NCI-H2081 (cell line): ENCODE measurements at regions not wholly inside any gene's neighbourhood (a gene's known extent, or its start where the extent isn't known, plus 50 kb on each side); places are given as distances from the start of the nearest gene placed in this dataset.

ENCODE experiments used
- DNase-seq, 2 experiments: peaks; one replicate each; lab custom pipeline; 2025; lab: John Stamatoyannopoulos, UW

DNA sequence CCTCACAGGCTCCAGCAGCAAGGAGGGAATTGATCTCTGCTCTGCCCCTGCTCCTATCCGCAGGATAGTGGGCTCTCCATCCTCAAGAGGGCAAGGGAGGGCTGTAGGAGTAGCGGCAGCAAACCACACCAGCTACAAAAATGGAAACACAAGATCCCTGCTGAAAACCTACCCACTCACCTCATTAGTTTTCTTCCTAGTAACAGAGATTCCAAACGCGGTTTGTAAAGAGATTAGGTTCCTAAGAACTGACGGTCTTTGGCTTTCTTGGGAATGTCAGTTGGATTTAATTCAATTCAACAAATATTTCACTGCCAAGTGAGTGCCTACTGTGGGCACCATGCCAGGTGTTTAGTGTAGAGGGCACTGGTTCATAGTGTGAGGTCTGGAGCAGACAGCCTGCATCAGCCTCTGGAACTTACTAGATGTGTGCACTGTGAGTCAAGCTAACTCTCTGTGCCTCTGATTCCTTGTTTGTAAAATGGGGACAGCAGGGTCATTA lies 84.7 kb downstream of the MRPL46 start:
- DNase-seq, result no peak

DNA sequence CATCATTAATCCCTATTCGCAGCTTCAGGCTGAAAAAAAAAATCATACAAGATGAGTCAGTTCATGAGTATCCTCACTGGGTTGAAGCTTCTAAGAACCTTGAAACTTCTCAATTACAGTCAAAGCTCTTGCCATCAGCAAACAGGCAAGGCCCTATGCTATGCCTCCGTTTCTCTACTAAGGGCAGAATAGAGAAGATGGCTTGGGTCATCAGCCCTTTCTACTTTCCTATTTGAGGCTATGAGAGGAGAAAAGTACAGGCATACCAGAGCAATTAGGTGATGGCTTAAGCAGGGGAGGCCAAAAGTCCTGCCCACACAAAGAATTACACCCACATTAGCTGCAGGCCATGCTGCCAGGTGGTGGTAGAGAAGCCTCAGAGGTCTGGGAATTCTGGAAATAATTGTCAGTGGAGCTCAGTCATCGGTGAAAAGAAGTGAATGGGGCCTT lies 89.0 kb downstream of the MRPL46 start:
- no peak for DNase-seq

DNA sequence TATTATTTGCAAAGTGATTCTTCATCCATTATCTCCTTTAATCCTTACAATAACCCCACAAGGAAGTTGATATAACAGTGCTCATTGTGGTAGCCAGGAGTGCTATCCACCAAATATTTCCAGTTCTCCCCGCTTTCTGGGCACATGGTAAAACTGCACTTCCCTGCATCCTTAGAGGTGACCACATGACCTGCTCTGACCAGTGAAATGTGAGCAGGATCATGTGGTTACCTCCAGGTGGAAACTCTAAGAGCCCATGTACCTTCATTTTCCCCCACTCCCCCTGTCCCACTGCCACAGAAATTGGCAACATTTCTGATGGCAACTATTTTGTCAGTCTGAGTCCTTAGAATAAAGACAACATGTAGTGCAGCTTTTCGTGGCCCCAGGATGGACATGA lies 89.7 kb downstream of the MRPL46 start:
- no peak for DNase-seq

DNA sequence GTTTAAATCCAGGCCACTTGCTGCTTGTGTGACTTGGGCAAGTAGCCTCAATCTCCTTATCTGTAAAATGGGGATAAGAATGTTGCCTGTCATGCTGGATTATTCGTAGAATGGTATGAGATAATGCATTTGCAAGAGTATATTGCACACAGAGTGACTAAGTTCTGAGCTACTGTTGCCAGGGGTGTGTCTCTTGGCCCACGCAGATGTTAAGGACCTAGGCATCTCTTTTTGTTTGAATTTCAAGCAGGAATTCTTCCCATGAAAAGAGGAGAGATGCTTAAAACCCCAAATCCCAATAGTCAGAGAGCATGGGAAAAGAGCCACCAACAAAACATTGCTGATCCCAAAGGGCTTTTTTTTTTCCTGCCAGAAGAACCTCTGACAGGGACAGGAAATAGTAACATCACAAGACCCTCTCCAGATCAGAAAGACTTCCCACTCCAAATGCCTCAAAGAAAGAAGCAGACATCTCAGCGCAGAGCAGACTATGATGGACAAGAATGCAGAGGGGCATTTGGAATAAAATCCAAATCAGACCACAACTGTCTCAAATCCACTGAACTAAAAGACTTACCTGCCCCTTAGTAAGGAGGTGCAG lies 90.5 kb downstream of the MRPL46 start:
- DNase-seq, result no peak

DNA sequence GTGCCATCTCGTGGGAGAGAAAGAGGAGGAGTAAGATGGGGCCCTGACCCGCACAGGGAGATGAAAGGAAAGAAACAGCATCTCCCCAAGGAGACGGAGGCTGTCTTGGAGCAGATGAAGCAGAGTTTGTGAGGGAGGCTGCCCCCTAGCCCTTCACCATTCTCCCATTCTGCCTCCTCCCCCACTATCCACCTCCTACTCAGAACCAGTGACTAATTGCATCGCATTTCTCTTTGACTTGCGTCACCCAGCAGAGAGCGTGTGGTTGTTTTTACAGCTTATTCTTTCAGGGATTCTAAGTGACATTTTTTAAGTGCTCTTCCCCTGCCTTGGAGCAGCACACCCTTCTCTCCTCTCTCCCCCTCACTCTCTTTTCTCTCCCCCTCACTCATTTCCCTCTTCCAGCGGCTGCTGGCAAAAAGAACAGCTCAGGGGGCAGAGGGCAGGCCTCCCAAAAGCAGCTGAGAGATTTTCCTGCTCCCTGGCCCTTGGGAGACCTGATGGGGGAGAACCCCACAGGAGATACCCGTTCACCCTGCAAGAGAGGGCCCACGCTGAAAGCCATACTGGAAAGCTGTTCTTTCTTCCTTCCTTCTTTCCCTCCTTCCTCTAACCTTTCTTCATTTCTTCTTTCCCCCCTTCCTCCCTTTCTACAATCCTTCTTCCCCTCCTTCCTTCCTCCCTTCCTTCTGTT lies 91.8 kb downstream of the MRPL46 start:
- DNase-seq, result no peak

DNA sequence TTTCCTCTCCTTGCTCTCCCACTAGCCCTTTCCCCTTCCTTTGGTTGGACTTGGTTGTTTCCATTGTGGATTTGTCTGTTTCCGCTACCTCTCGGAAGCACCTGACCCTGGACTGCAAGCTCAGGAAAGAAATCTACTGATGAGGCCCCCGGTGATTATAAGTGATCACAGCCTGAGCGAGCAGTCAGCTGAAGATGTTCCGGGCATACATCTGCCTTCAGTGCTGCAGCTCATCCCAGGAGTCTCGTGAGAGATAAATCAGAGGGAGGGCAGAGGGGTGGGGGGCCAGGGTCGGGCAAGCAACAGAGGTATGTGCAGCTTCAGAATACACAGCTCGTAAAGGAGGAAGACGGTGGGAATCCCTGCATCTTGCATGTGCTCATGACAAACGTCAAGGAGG lies 102.1 kb downstream of the MRPL46 start:
- DNase-seq, result no peak

DNA sequence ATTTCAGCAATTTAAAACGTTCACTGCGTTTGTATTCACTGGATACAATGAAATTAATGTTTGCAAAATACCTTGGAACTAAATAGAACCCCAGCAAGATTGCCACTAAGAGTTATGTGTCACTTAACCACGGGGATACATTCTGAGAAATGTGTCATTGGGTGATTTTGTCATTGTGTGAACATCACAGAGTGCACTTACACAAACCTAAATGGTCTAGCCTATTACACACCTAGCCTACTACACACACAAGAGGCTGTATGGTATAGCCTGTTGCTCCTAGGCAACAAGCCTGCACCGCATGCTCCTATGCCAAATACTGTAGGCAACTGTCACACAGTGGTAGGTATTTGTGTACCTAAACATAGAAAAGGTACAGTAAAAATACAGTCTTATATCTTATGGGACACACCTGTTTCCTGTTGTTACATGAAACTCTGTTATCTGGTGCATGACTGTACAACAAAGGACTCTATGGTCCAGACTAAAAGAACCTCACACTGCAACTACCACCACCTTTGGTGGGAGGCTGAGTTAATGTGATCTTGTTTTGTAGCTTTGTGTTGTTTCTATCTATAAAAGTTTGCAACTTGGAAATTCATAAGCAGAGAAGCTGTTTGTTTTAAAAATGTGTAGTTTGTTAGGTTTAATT lies 92.2 kb upstream of the NTRK3 start:
- DNase-seq, result no peak

DNA sequence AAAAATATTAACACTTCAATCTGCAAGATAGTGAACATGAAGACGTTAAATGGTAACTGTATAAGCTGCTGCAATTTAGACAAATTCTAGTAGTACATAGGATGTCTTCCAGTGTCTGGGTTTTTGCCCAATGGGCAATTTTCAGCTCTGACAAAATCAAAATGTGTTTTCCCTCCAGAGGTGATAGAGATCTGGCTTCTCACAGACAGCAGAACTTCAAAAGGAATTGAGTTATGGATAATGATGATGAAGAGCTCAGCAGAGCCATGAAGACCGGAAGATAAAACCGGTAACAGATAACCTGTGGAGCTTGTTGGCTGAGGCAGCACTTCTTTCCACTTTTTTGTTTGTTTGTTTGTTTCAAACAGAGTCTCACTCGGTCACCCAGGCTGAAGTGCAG lies 89.4 kb upstream of the NTRK3 start:
- DNase-seq, result no peak

DNA sequence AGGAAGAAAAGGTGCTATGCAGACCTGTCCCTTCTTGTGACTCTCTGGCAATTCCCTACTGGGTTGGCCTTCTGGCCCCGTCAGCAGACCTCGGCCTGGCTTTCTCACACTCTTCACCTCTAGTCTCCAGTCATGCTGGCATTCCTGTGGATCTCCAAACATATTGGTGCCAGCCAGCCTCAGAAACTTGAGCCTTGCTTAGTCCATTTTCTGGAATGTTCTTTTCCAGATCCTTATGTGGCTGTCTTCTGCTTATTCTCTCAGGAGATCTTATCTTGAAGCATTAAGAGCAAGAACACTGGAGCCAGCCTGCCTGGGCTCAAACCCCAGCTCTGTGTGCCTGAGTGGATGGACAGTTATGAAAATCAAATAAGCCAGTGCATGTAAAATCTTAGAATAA lies 88.2 kb upstream of the NTRK3 start:
- no peak for DNase-seq

DNA sequence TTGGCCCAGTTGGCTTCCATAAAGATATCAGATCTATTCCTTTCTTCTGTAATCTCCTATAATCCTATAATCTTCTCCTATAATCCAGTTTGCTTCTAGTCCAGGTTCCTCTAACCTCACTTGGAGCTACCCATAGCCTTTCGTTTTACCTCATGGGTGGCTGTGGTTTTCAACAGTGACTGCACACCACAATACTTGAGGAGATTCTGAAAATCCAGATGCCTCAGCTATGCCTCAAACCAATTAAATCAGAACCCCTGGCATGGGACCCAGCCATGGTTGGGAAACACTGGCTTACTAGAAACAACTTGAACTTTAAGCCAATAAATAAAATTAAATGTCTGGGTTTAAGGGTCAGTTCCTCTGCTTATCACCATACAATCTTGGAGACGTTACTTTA lies 86.1 kb upstream of the NTRK3 start:
- no peak for DNase-seq

DNA sequence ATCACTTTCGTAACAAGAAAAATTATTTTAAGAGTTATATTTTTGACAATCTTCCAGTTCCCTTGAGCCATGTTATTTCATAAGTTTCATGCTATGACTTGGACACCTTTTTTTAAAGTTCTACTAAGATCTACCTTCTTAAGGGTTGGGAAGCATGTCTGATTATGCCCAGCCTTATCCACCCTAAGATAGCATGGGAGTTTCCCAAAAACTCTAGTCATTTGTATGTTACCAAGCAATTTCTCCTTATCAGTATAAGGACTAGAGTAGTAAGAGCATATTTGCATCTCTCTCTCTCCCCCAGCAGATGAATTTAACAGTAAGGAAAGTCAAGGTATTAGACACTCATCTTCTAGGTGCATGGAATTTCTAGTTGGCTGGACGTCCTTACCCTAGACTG lies 85.1 kb upstream of the NTRK3 start:
- no peak for DNase-seq

DNA sequence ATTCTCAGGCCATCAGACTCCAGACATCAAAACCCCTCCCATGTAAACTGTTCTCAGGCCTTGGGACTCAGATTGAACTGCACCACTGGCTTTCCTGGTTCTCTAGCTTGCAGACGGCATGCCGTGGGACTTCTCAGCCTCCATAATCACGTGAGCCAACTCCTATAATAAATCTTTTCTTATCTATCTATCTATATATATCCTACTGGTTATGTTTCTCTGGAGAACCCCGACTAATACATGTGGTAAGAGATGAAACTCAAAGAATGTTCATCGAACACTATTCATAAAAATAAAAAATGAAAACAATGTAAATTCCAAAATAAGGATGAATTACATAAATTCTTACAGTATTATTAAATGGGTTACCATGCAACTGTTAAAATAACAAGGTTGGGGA lies 84.5 kb upstream of the NTRK3 start:
- no peak for DNase-seq

DNA sequence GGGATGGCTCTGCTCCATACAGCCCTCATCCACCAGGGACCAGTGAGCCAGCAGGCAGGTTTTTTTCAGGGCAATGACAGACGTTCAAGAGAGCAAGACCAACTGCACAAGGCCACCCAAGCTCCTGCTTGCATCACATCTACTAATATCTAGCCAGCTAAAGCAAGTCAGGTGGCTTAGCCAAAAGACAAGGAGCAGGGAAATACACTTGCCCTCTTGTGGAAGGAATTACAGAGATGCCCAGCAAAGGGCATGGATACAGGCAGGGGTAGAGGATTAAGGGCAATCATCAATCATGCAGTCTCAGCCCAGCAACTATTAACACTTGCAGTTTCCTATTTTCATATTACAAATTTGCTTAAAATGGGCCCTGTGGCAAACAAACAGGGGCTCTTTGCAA lies 81.5 kb upstream of the NTRK3 start:
- DNase-seq, result no peak

DNA sequence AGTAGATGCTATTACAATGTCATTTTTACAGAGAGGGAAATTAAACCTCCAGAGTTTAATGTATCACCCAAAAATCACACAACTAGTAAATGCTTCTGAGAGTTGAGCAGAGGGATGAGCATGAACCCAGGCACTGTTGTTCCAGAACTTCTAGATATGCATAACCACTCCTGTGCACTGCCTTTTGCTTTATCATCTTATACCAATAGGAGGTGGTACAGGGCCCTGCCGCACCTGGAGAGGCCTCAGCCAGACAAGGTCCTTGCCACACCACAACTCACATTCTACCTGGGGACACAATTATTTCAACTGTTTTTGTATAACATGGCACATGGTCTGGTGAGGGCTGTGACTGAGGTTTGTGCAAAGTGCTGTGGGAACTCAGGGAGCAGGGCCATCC lies 78.5 kb upstream of the NTRK3 start:
- no peak for DNase-seq

DNA sequence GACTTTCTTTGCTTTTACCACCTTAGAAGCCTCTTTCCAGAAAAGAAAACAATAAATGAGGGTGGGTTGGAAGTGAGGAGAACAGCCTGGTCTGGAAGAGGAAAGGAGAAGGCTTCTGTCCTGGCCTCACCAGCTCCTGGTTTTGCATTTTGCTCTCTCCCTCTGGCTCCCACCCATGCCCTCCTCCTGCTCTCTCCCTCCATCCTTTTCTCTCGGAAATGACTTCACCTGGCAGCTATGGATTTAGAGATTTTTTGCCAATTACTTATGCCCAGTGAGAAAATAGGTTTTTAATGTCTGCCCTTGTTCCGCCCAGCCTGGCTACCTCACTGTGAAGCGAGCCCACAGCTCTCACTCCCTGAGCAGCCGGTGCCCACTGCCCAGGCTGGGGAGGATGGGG lies 77.9 kb upstream of the NTRK3 start:
- no peak for DNase-seq

DNA sequence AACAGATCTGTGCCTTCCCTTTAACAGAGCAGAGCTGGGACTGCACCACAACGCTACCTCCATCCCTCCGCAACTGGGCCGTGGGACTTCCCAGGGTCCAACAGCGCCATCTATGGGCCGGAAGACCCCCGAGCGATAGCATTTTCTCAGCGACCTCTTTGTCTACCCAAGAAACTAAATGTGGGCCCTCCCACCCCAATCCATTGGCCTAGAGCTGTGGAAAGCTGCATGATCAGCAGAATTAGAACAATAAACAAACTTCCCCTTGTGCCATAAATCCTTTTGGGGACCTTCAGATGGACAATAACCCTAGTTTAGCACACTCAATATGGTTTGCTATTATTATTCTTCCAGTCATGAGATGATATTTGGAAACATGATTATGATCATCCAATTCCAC lies 74.8 kb upstream of the NTRK3 start:
- peak; percentile 8 to 20 for DNase-seq

DNA sequence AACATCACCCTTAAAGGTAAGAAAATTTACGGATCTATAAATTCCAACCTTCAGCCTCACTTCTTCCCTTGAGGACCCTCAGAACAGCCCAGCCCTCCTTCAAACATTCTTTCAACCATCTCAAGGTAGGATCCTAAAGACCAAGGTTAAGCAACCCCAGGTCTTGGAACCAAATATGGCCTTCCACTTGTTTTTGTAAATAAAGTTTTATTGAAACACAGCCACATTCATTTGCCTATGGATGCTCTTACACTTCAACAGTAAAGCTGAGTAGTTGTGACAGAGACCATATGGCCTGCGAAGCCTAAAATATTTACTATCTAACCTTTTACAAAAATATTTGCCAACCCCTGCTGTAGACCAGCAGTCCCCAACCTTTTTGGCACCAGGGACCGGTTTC lies 70.4 kb upstream of the NTRK3 start:
- no peak for DNase-seq

DNA sequence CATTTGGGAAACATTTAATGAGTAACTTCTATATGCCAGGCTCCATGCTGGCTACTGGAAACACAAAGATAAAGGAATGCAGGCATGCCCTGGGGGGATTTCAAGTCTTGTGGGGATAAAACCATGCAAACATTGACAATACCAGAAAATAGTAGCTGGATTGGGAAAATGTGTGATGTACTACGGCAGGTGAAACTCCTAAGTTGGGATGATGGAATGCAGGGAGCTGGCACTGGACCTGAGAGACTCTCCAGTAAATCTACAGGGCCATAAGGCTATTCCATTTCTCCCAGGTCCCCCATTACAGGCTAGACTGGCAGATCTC lies 68.2 kb upstream of the NTRK3 start:
- no peak for DNase-seq

DNA sequence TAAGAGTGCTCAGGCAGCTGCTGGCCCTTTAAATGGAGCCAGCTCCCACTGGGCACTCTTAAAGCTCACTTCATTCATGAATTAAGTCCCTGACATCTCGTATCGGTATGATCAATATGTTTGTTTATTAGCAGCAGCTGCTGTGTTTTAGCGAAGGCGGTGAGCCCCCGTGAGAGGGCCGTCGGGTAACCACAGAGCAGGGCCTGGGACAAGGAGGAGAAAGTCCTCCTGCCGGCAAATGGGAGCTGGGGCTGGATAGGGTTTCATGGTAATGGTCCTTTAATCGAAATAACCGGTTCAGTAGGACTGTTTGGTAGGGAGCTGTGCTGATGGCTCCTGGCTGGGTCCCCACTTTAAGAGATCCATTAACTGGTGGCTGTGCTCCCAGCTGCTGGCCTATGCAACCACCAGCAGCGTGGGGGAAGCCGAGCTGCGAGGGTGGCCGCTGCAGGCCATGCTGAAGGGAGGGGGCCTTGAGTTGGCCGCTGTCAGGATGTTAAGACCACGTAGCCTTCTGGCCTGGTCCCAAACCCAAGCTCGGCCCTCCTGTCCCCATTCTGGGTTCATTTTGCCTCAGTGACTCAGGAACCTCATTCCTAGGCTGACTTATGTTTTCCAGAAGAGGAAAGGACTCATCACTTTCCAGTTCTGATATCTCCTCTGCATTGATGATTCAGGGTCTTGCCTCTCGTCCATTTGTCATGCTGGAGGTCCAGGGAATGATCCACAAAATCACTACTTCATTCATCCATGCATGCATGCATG lies 67.6 kb upstream of the NTRK3 start:
- no peak for DNase-seq

DNA sequence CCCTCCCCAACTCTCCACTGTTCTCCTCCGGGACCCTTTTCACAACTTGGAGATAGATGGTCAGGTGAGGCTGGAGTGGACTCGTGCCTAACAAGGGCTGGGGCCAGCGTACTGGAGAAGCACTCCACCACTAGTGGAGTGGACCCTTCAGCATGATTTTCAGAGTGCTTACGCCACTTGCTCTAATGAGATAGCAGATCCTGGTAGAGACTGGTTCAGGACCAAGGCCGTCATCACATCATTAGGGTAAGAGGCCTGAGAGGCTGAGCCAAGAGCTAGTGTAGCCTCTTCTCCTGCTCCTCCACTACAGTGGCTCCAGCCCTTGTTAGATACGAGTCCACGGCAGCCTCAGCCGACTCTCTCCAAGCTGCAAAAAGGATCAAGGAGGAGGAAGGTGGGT lies 66.9 kb upstream of the NTRK3 start:
- DNase-seq, result no peak

DNA sequence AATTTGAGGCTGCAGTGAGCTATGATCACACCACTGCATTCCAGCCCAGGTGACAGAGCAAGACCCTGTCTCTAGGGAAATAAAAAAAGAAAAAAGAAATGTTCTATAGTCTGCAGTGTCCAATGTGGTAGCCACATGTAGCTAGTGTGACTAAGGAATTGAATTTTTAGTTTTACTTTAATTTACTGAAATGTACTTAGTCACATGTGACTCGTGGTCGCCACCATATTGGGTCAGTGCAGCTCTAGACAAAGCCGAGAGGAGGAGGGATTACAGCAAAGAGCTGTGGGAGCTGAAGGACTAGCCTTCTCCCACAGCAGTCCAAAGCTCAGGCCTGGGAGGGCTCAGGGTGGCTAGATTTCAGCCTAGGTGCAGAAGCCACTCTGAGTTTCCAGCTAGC lies 65.9 kb upstream of the NTRK3 start:
- no peak for DNase-seq

DNA sequence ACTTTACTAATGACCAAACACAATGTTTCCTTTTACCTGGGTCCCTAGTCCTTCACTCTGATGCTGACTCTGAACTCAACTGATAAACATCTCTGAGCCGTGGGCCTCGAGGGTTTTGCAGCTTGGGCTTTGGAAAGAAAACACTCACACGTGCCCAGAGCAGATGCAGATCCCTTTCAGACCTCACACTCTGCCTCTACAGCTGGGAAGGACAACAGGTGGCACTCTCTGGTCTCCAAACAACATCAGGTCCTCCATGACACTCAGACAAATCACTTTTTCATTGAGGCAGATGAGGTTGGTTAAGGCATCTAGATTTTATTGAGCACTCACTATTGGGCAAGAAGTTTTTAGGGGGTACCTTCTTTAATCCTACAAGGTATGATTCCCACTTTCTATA lies 64.7 kb upstream of the NTRK3 start:
- DNase-seq, result no peak

DNA sequence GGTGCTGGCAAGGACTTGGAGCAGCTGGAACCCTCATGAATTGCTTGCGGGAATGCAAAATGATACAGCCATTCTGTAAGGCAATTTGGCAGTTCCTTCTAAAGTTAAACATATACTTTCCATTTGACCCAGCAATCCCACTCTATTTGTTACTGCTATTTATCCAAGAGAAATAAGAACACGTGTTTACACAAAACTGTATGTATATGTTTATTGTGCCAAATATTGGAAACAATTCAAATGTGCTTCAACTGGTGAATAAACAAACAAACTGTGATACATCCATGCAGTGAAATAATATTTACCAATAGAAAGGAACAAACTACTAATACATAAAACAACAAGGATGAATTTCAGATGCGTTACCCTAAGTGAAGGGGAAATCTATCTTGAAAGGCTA lies 60.0 kb upstream of the NTRK3 start:
- DNase-seq, result no peak
